Neural cell (in vitro differentiated cells): ENCODE measurements at regions not wholly inside any gene's neighbourhood (a gene's known extent, or its start where the extent isn't known, plus 50 kb on each side); places are given as distances from the start of the nearest gene placed in this dataset.
"Not testable (repeated sequence)": the region's sequence is repeated elsewhere in the genome, so short reads cannot be mapped to it uniquely, and the experiment has no call there.

Source experiments
- H2AFZ ChIP-seq: fragments of 200-600, 300-800 bp; sonication (generic), shearing (Covaris generic); 2 replicates; pipeline ENCODE4 v1.6.0; 2014; ENCODE audit warnings: low read depth, mild to moderate bottlenecking, antibody characterized with exemption, low read length, moderate library complexity
- H3F3A ChIP-seq: fragments of 200-600 bp; shearing (Covaris generic); 2 replicates; pipeline ENCODE4 v1.6.1; 2016; ENCODE audit warnings: mild to moderate bottlenecking, moderate library complexity, mixed read lengths, antibody characterized with exemption, low read length; ENCODE audit not compliant: insufficient read depth, poor library complexity, severe bottlenecking
- H3K27ac ChIP-seq: fragments of 200-600, 300-800 bp; sonication (generic), shearing (Covaris generic); 2 replicates; pipeline ENCODE4 v1.5.1; 2014; ENCODE audit warnings: mild to moderate bottlenecking, low read length, moderate library complexity
- H3K27me3 ChIP-seq: fragments of 300-800, 200-600 bp; sonication (generic), shearing (Covaris generic); 2 replicates; pipeline ENCODE4 v1.6.0; 2014; ENCODE audit warnings: mild to moderate bottlenecking, low read depth, low read length, moderate library complexity; ENCODE audit not compliant: insufficient read depth
- H3K36me3 ChIP-seq: fragments of 300-800, 200-600 bp; sonication (generic), shearing (Covaris generic); 2 replicates; pipeline ENCODE4 v1.5.1; 2014; ENCODE audit warnings: mild to moderate bottlenecking, antibody characterized with exemption, low read length, moderate library complexity; ENCODE audit not compliant: insufficient read depth
- H3K4me2 ChIP-seq: fragments of 300-800, 200-600 bp; sonication (generic), shearing (Covaris generic); 2 replicates; pipeline ENCODE4 v1.6.0; 2014; ENCODE audit warnings: mild to moderate bottlenecking, low read length
- H3K4me3 ChIP-seq: fragments of 300-800, 200-600 bp; sonication (generic), shearing (Covaris generic); 2 replicates; pipeline ENCODE4 v1.5.1; 2014; ENCODE audit warnings: mild to moderate bottlenecking, low read length, moderate library complexity
- H3K79me2 ChIP-seq: fragments of 200-600 bp; shearing (Covaris generic); replicated peaks from 2 replicates; pipeline ENCODE4 v1.6.0; 2014; ENCODE audit warnings: mild to moderate bottlenecking, low read length, moderate library complexity; ENCODE audit not compliant: insufficient read depth
- H3K9ac ChIP-seq: fragments of 300-800, 200-600 bp; sonication (generic), shearing (Covaris generic); 2 replicates; pipeline ENCODE4 v1.6.1; 2016; ENCODE audit warnings: mild to moderate bottlenecking, low read length, mixed read lengths
- H3K9me2 ChIP-seq: fragments of 200-600 bp; shearing (Covaris generic); 2 replicates; pipeline ENCODE4 v1.6.1; 2016; ENCODE audit warnings: mild to moderate bottlenecking, low read length, mixed read lengths; ENCODE audit not compliant: insufficient read depth
- H3K9me3 ChIP-seq: fragments of 200-600, 300-800 bp; sonication (generic), shearing (Covaris generic); 2 replicates; pipeline ENCODE4 v1.6.1; 2016; ENCODE audit warnings: mild to moderate bottlenecking, mixed run types, low read length, moderate library complexity, mixed read lengths
- H4K20me1 ChIP-seq: fragments of 200-600 bp; shearing (Covaris generic); 2 replicates; pipeline ENCODE4 v1.6.1; 2016; ENCODE audit warnings: mild to moderate bottlenecking, mixed run types; ENCODE audit not compliant: insufficient read depth
- CTCF ChIP-seq: fragments of 450-650 bp; IDR thresholded peaks from 2 replicates; pipeline ENCODE4 v1.5.1; 2014; ENCODE audit warnings: antibody characterized with exemption, mild to moderate bottlenecking, moderate library complexity; ENCODE audit not compliant: poor library complexity, severe bottlenecking
- EP300 ChIP-seq: fragments of 450-650 bp; conservative IDR thresholded peaks from 2 replicates; pipeline ENCODE4 v1.6.1; 2014; ENCODE audit warnings: antibody characterized with exemption, mild to moderate bottlenecking, moderate library complexity; ENCODE audit not compliant: poor library complexity, severe bottlenecking
- EZH2 ChIP-seq: fragments of 200-600, 300-800 bp; shearing (Covaris generic), sonication (generic); IDR thresholded peaks from 2 replicates; pipeline ENCODE4 v1.6.1; 2014; ENCODE audit warnings: antibody characterized with exemption, low read length, borderline replicate concordance, mild to moderate bottlenecking; ENCODE audit not compliant: insufficient read depth, poor library complexity, severe bottlenecking
- MXI1 ChIP-seq: fragments of 450-650 bp; conservative IDR thresholded peaks from 2 replicates; pipeline ENCODE4 v1.6.1; 2014; ENCODE audit warnings: antibody characterized with exemption, mild to moderate bottlenecking; ENCODE audit not compliant: poor library complexity, severe bottlenecking
- POLR2AphosphoS5 ChIP-seq: IDR thresholded peaks from 2 replicates; pipeline ENCODE4 v1.6.1; 2012
- RAD21 ChIP-seq: fragments of 450-650 bp; conservative IDR thresholded peaks from 2 replicates; pipeline ENCODE4 v1.6.1; 2014; ENCODE audit warnings: antibody characterized with exemption, mild to moderate bottlenecking, moderate library complexity
- REST ChIP-seq: IDR thresholded peaks from 2 replicates; pipeline ENCODE4 v1.6.1; 2012; ENCODE audit warnings: borderline replicate concordance
- SMC3 ChIP-seq: fragments of 450-650 bp; conservative IDR thresholded peaks from 2 replicates; pipeline ENCODE4 v1.6.1; 2014; ENCODE audit warnings: antibody characterized with exemption, mild to moderate bottlenecking, moderate library complexity; ENCODE audit not compliant: poor library complexity
- TAF1 ChIP-seq: IDR thresholded peaks from 2 replicates; pipeline ENCODE4 v1.6.1; 2012; ENCODE audit warnings: low read depth

- Histone ChIP-seq H3K27me3 (no peaks in the 10 kb centered on the region), H3K9me2 (no peaks in the 10 kb centered on the region), H3F3A (no peaks in the 10 kb centered on the region), H3K4me2 (no peak overlapping the region), H3K9ac (no peak overlapping the region), H3K36me3 (no peaks in the 10 kb centered on the region), H4K20me1 (no peaks in the 10 kb centered on the region), H3K9me3 (no peaks in the 10 kb centered on the region), H3K79me2 (no peaks in the 10 kb centered on the region), H3K27ac (no peak overlapping the region), H3K4me3 (no peak overlapping the region), H2AFZ (no peak overlapping the region)
- TF ChIP-seq POLR2AphosphoS5 (no peak), EZH2 (no peak), SMC3 (no peak), TAF1 (no peak), MXI1 (no peak), REST (no peak), RAD21 (no peak), EP300 (no peak), CTCF (no peak)
Observed at GRCh38 chr16:52301026-52301425, 245.9 kb downstream of the TOX3 start.

GRCh38 chr16:52298769-52299168, 248.2 kb downstream of the TOX3 start:
- H3K9ac ChIP-seq = no peak overlapping the region
- no peak overlapping the region for H2AFZ ChIP-seq
- H3F3A ChIP-seq = no peaks in the 10 kb centered on the region
- H3K4me2 ChIP-seq = no peak overlapping the region
- H3K4me3 ChIP-seq = no peak overlapping the region
- no peak overlapping the region for H3K27ac ChIP-seq
- no peaks in the 10 kb centered on the region for H3K9me3 ChIP-seq
- no peaks in the 10 kb centered on the region for H3K79me2 ChIP-seq
- TF ChIP-seq EZH2 = no peak
- TF ChIP-seq SMC3 = no peak
- no peak for TF ChIP-seq CTCF
- no peak for TF ChIP-seq POLR2AphosphoS5
- TF ChIP-seq REST = no peak
- no peak for TF ChIP-seq EP300
- TF ChIP-seq TAF1 = no peak
- TF ChIP-seq RAD21 = no peak
- no peak for TF ChIP-seq MXI1
- H3K36me3 ChIP-seq = no peaks in the 10 kb centered on the region
- no peaks in the 10 kb centered on the region for H3K27me3 ChIP-seq
- H4K20me1 ChIP-seq = no peaks in the 10 kb centered on the region
- H3K9me2 ChIP-seq = no peaks in the 10 kb centered on the region

- not testable (repeated sequence) for H3K4me3 ChIP-seq, H3K4me2 ChIP-seq, H3K9ac ChIP-seq, H3K36me3 ChIP-seq, H3K9me3 ChIP-seq, H3F3A ChIP-seq, H3K79me2 ChIP-seq, H2AFZ ChIP-seq, H3K27me3 ChIP-seq, H3K9me2 ChIP-seq, H3K27ac ChIP-seq, H4K20me1 ChIP-seq
Observed at GRCh38 chr16:52296706-52297315, 250.1 kb downstream of the TOX3 start.
